Endothelial cell of umbilical vein (primary cell): ENCODE measurements at regions not wholly inside any gene's neighbourhood (a gene's known extent, or its start where the extent isn't known, plus 50 kb on each side); places are given as distances from the start of the nearest gene placed in this dataset.

Experiments used
- BruUV-seq: library from RNA; stranded (reverse); fragments of 400-500 nt; replicated peaks from 2 replicates; lab custom pipeline; 2021; lab: Mats Ljungman, UMichigan
- CTCF ChIA-PET: fragments of 300-600, 350-600 bp; sonication (Branson Sonifier 250); formaldehyde crosslinking; loops from one replicate; lab custom pipeline; 2021; ENCODE audit warnings: antibody characterized with exemption, inconsistent platforms; lab: Charles Lee
- POLR2A ChIA-PET: fragments of 300-600, 350-600 bp; sonication (Branson Sonifier 250); formaldehyde crosslinking; loops from one replicate; lab custom pipeline; 2021; ENCODE audit warnings: antibody characterized with exemption, inconsistent platforms; lab: Charles Lee
- DNase-seq: peaks from one replicate; pipeline ENCODE4 v3.0.0-alpha.2; 2011; ENCODE audit warnings: low read depth, low spot score
- FAIRE-seq: peaks from 2 replicates; lab custom pipeline; 2011; peaks lifted over from hg19 to GRCh38; lab: Jason Lieb, UNC
- H2AFZ ChIP-seq: 2 replicates; pipeline ENCODE4 v1.6.0; 2012; ENCODE audit warnings: low read depth, low read length, control low read depth, inconsistent platforms
- H3K27ac ChIP-seq: 2 replicates; pipeline ENCODE4 v1.5.1; 2011; ENCODE audit warnings: low read depth, mild to moderate bottlenecking, control low read depth, low read length, moderate library complexity; ENCODE audit not compliant: insufficient read depth
- H3K27me3 ChIP-seq, 2 experiments: 2 replicates each; pipeline versions ENCODE4 v1.6.0 to v1.6.1; 2011; ENCODE audit warnings: low read length in 2 of 2, mixed read lengths in 1 of 2; ENCODE audit not compliant: control insufficient read depth in 2 of 2, insufficient read depth in 2 of 2
- H3K36me3 ChIP-seq, 2 experiments: 2 replicates in 1 of 2; 3 replicates in 1 of 2; pipeline ENCODE4 v1.5.1; 2011; ENCODE audit warnings: low read length in 2 of 2, mild to moderate bottlenecking in 1 of 2, moderate library complexity in 1 of 2; ENCODE audit not compliant: control insufficient read depth in 2 of 2, insufficient read depth in 2 of 2; ENCODE audit errors: extremely low read depth in 1 of 2
- H3K4me1 ChIP-seq: 3 replicates; pipeline ENCODE4 v1.5.1; 2011; ENCODE audit warnings: mild to moderate bottlenecking, low read length; ENCODE audit not compliant: control insufficient read depth, insufficient read depth; ENCODE audit errors: extremely low read depth
- H3K4me2 ChIP-seq: 2 replicates; pipeline ENCODE4 v1.6.1; 2011; ENCODE audit warnings: low read length, control low read depth, mixed read lengths; ENCODE audit not compliant: insufficient read depth
- H3K4me3 ChIP-seq, 3 experiments: fragments of 200-600 bp in 1 of 3; sonication (generic), shearing (Covaris generic) in 1 of 3; replicated peaks in 1 of 3; 2 replicates each; pipeline ENCODE4 v1.5.1; 2011 to 2016; ENCODE audit warnings: control low read depth in 3 of 3, low read length in 3 of 3, mild to moderate bottlenecking in 2 of 3, inconsistent platforms in 1 of 3, low read depth in 1 of 3, moderate library complexity in 1 of 3; ENCODE audit not compliant: insufficient read depth in 1 of 3
- H3K79me2 ChIP-seq: 2 replicates; pipeline ENCODE4 v1.6.0; 2012; ENCODE audit warnings: low read length, inconsistent platforms; ENCODE audit not compliant: control insufficient read depth, insufficient read depth
- H3K9ac ChIP-seq: replicated peaks from 2 replicates; pipeline ENCODE3; 2011; ENCODE audit warnings: low read length, control low read depth; ENCODE audit not compliant: insufficient read depth; ENCODE audit errors: extremely low read depth
- H3K9me1 ChIP-seq: replicated peaks from 3 replicates; pipeline ENCODE4 v1.6.0; 2011; ENCODE audit warnings: mild to moderate bottlenecking, low read length; ENCODE audit not compliant: control insufficient read depth, insufficient read depth; ENCODE audit errors: extremely low read depth
- H3K9me3 ChIP-seq: replicated peaks from 2 replicates; pipeline ENCODE4 v1.5.1; 2012; ENCODE audit warnings: low read length, inconsistent platforms; ENCODE audit not compliant: control insufficient read depth, insufficient read depth
- H4K20me1 ChIP-seq: replicated peaks from 2 replicates; pipeline ENCODE3; 2011; ENCODE audit warnings: mild to moderate bottlenecking, low read length; ENCODE audit not compliant: control insufficient read depth, insufficient read depth; ENCODE audit errors: extremely low read depth
- CTCF ChIP-seq, 2 donors: IDR thresholded peaks; 1 replicate in 1 of 2; 2 replicates in 1 of 2; pipeline ENCODE4 v1.5.1; 2011; ENCODE audit warnings: low read length in 2 of 2, mild to moderate bottlenecking in 2 of 2, moderate library complexity in 2 of 2, control low read depth in 1 of 2, inconsistent platforms in 1 of 2, low read depth in 1 of 2; ENCODE audit not compliant: insufficient read depth in 1 of 2; ENCODE audit errors: extremely low read depth in 1 of 2
- EZH2 ChIP-seq: IDR thresholded peaks from 2 replicates; pipeline ENCODE4 v1.6.1; 2012; ENCODE audit warnings: borderline replicate concordance, low read depth, mild to moderate bottlenecking, moderate library complexity, low read length, inconsistent platforms; ENCODE audit not compliant: severe bottlenecking
- FOS ChIP-seq: IDR thresholded peaks from 2 replicates; pipeline ENCODE4 v1.6.1; 2011; ENCODE audit warnings: mild to moderate bottlenecking, low read length, moderate library complexity, borderline replicate concordance; ENCODE audit not compliant: insufficient read depth
- GATA2 ChIP-seq: IDR thresholded peaks from 2 replicates; pipeline ENCODE4 v1.7.0; 2011; ENCODE audit warnings: low read depth, mild to moderate bottlenecking, moderate library complexity, mixed read lengths, low read length; ENCODE audit not compliant: insufficient read length, insufficient read depth
- JUN ChIP-seq: IDR thresholded peaks from 2 replicates; pipeline ENCODE4 v1.6.1; 2011; ENCODE audit warnings: borderline replicate concordance, low read depth; ENCODE audit not compliant: insufficient read length, insufficient read depth
- MAX ChIP-seq: IDR thresholded peaks from 2 replicates; pipeline ENCODE4 v1.6.1; 2011; ENCODE audit not compliant: insufficient read depth, insufficient read length
- MYC ChIP-seq: IDR thresholded peaks from one replicate; pipeline ENCODE4 v1.6.1; 2011; ENCODE audit warnings: mild to moderate bottlenecking, low read depth, low read length
- POLR2A ChIP-seq: IDR thresholded peaks from 2 replicates; pipeline ENCODE4 v1.6.1; 2012; ENCODE audit warnings: low read depth, mild to moderate bottlenecking, control low read depth, low read length
- POLR2AphosphoS5 ChIP-seq: IDR thresholded peaks from 2 replicates; pipeline ENCODE4 v1.6.1; 2012; ENCODE audit warnings: low read depth, mild to moderate bottlenecking, control low read depth, low read length, moderate library complexity; ENCODE audit not compliant: insufficient read depth
- dilution Hi-C: fragments of 300-500 bp; cut with MboI; formaldehyde crosslinking; loops from one replicate; pipeline ENCODE4 v1.15.0; 2019; ENCODE audit warnings: low sequenced_read_pairs; ENCODE audit not compliant: extremely low pct_ligation_motif_present
- intact Hi-C: fragments of 100-400 bp; cut with micrococcal nuclease; formaldehyde crosslinking; loops from one replicate; pipeline ENCODE4 v1.10.0; 2022

GRCh38 chr3:134093956-134094355 lies 64.2 kb upstream of the SLCO2A1 start:
- no peak overlapping the region for H3K27ac ChIP-seq

More at GRCh38 chr3:134093956-134094355, 64.2 kb upstream of the SLCO2A1 start:
- H3K9me3 ChIP-seq, result no peaks in the 10 kb centered on the region
- H3K9ac ChIP-seq, result no peak overlapping the region
- H3K36me3 ChIP-seq, result no peaks in the 10 kb centered on the region
- BruUV-seq, result no TSS peak
- H4K20me1 ChIP-seq, result no peaks in the 10 kb centered on the region
- H2AFZ ChIP-seq, result no peak overlapping the region
- ChIA-PET POLR2A (no interaction called here), CTCF (no interaction called here)
- H3K9me1 ChIP-seq, result no peaks in the 10 kb centered on the region
- no peaks in the 10 kb centered on the region for H3K27me3 ChIP-seq
- no peak overlapping the region for H3K4me3 ChIP-seq
- no peak for TF ChIP-seq GATA2
- no peak for TF ChIP-seq MYC
- no peak for TF ChIP-seq FOS
- TF ChIP-seq CTCF (IDR thresholded peaks at IDR 0.05; ENCODE audit: extremely low read depth in 1 of 2, insufficient read depth in 1 of 2, low read depth in 1 of 2, low read length in 2 of 2), result no peak
- TF ChIP-seq EZH2, result no peak
- no peak for TF ChIP-seq POLR2A
- TF ChIP-seq JUN, result no peak
- no peak for TF ChIP-seq MAX
- TF ChIP-seq POLR2AphosphoS5, result no peak
- intact Hi-C loops (no loop called here), dilution Hi-C loops (no loop called here)
- DNase-seq (no peak), FAIRE-seq (no peak)
- H3K4me2 ChIP-seq, result no peak overlapping the region
- H3K79me2 ChIP-seq, result no peaks in the 10 kb centered on the region
- H3K4me1 ChIP-seq, result no peaks in the 10 kb centered on the region
